Gastrocnemius medialis (tissue), 4 donors: ENCODE measurements at regions not wholly inside any gene's neighbourhood (a gene's known extent, or its start where the extent isn't known, plus 50 kb on each side); places are given as distances from the start of the nearest gene placed in this dataset.

ENCODE experiments used
- ATAC-seq, 2 donors: fragments of 150-250 bp; one replicate each; pipeline ENCODE4 v1.9.1; 2016
- DNase-seq, 2 donors: peaks; one replicate each; pipeline ENCODE4 v3.0.0-alpha.2; 2019
- H3K27ac ChIP-seq, 4 donors: fragments of 200-600 bp; sonication (generic); 1 replicate in 1 of 4; 2 replicates in 3 of 4; pipeline ENCODE4 v1.5.1; 2016 to 2018; ENCODE audit warnings: mild to moderate bottlenecking in 2 of 4, moderate library complexity in 1 of 4
- H3K27me3 ChIP-seq, 3 donors: fragments of 200-600 bp; sonication (generic) in 2 of 3; 1 replicate in 1 of 3; 2 replicates in 2 of 3; pipeline versions ENCODE4 v1.5.1 to v1.6.0; 2016 to 2019; ENCODE audit warnings: mild to moderate bottlenecking in 1 of 3, moderate library complexity in 1 of 3
- H3K36me3 ChIP-seq, 2 donors: fragments of 200-600 bp; sonication (generic) in 1 of 2; one replicate each; pipeline ENCODE4 v1.5.1; 2017 to 2018
- H3K4me1 ChIP-seq, 2 donors: fragments of 200-600 bp; sonication (generic) in 1 of 2; one replicate each; pipeline ENCODE4 v1.5.1; 2016 to 2017; ENCODE audit warnings: mild to moderate bottlenecking in 2 of 2
- H3K4me3 ChIP-seq, 4 donors: fragments of 200-600 bp; sonication (generic) in 3 of 4; 1 replicate in 1 of 4; 2 replicates in 3 of 4; pipeline ENCODE4 v1.5.1; 2016 to 2019; ENCODE audit warnings: mild to moderate bottlenecking in 2 of 4
- H3K9me3 ChIP-seq, 3 donors: fragments of 200-600 bp; sonication (generic) in 2 of 3; 1 replicate in 1 of 3; 2 replicates in 2 of 3; pipeline ENCODE4 v1.5.1; 2016 to 2019
- CTCF ChIP-seq, 5 experiments: fragments of 450-650 bp in 3 of 5; fragments of 200-600 bp in 2 of 5; sonication (generic) in 2 of 5; IDR thresholded peaks in 4 of 5; conservative IDR thresholded peaks in 1 of 5; 1 replicate in 4 of 5; 2 replicates in 1 of 5; pipeline ENCODE4 v1.5.1; 2016 to 2019; ENCODE audit warnings: antibody characterized with exemption in 5 of 5, mild to moderate bottlenecking in 3 of 5, moderate library complexity in 3 of 5
- POLR2A ChIP-seq, 2 donors: fragments of 450-650 bp; IDR thresholded peaks; one replicate each; pipeline ENCODE4 v1.6.1; 2017; ENCODE audit warnings: antibody characterized with exemption in 2 of 2, mild to moderate bottlenecking in 2 of 2, moderate library complexity in 2 of 2
- in situ Hi-C, 4 donors: fragments of 200-750 bp; cut with MboI; loops; one replicate each; pipeline versions ENCODE4 v1.15.0 to v1.8.0; 2017; ENCODE audit warnings: low sequenced_read_pairs in 4 of 4
- intact Hi-C: fragments of 100-400 bp; cut with DNase I; formaldehyde crosslinking; loops from one replicate; pipeline ENCODE4 v1.15.1; 2023; ENCODE audit warnings: low total_unique reads

- in situ Hi-C loops = no loop called here
- DNase-seq (no peak), ATAC-seq (no peak)
- no peaks in the 10 kb centered on the region for H3K9me3 ChIP-seq
- no peak for TF ChIP-seq CTCF (IDR thresholded peaks at IDR 0.05 in 4 of 5, conservative IDR thresholded peaks at IDR 0.05 in 1 of 5)
- no peak for TF ChIP-seq POLR2A (IDR thresholded peaks at IDR 0.05)
- intact Hi-C loops = no loop called here
- H3K4me1 ChIP-seq = no peaks in the 10 kb centered on the region
- no peak overlapping the region for H3K4me3 ChIP-seq
- H3K36me3 ChIP-seq = no peaks in the 10 kb centered on the region
- H3K27me3 ChIP-seq = no peaks in the 10 kb centered on the region
- H3K27ac ChIP-seq = no peak overlapping the region
These were observed 122.4 kb downstream of the AASDH start for GRCh38 chr4:56264873-56265272.

GRCh38 chr4:56261027-56261426, 126.3 kb downstream of the AASDH start:
- H3K4me1 ChIP-seq = no peaks in the 10 kb centered on the region
- no peak overlapping the region for H3K27ac ChIP-seq
- H3K9me3 ChIP-seq = no peaks in the 10 kb centered on the region
- H3K27me3 ChIP-seq = no peaks in the 10 kb centered on the region
- TF ChIP-seq POLR2A (IDR thresholded peaks at IDR 0.05) = no peak
- no peak for TF ChIP-seq CTCF (IDR thresholded peaks at IDR 0.05 in 4 of 5, conservative IDR thresholded peaks at IDR 0.05 in 1 of 5)
- in situ Hi-C loops = no loop called here
- no peak for ATAC-seq
- DNase-seq = no peak
- intact Hi-C loops = no loop called here
- H3K36me3 ChIP-seq = no peaks in the 10 kb centered on the region
- H3K4me3 ChIP-seq = no peak overlapping the region

GRCh38 chr4:56260320-56260719, 127.0 kb downstream of the AASDH start:
- Histone ChIP-seq H3K9me3 (no peaks in the 10 kb centered on the region), H3K4me1 (no peaks in the 10 kb centered on the region), H3K27me3 (no peaks in the 10 kb centered on the region), H3K4me3 (no peak overlapping the region), H3K36me3 (no peaks in the 10 kb centered on the region), H3K27ac (no peak overlapping the region)
- DNase-seq = no peak
- intact Hi-C loops = no loop called here
- in situ Hi-C loops = no loop called here
- TF ChIP-seq POLR2A (IDR thresholded peaks at IDR 0.05) (no peak), CTCF (IDR thresholded peaks at IDR 0.05 in 4 of 5, conservative IDR thresholded peaks at IDR 0.05 in 1 of 5) (no peak)
- ATAC-seq = no peak

- Histone ChIP-seq H3K27me3 (no peaks in the 10 kb centered on the region), H3K4me3 (no peak overlapping the region), H3K36me3 (no peaks in the 10 kb centered on the region), H3K27ac (no peak overlapping the region), H3K9me3 (no peaks in the 10 kb centered on the region), H3K4me1 (no peaks in the 10 kb centered on the region)
- in situ Hi-C loops = no loop called here
- intact Hi-C loops = no loop called here
- ATAC-seq (no peak), DNase-seq (no peak)
- TF ChIP-seq POLR2A (IDR thresholded peaks at IDR 0.05) = no peak
- no peak for TF ChIP-seq CTCF (IDR thresholded peaks at IDR 0.05 in 4 of 5, conservative IDR thresholded peaks at IDR 0.05 in 1 of 5)
These were observed 127.6 kb downstream of the AASDH start for GRCh38 chr4:56259655-56260054.

GRCh38 chr4:56255820-56256219, 131.5 kb downstream of the AASDH start:
- ATAC-seq (no peak), DNase-seq (no peak)
- H3K36me3 ChIP-seq = no peaks in the 10 kb centered on the region
- in situ Hi-C loops (no loop called here), intact Hi-C loops (no loop called here)
- no peak overlapping the region for H3K4me3 ChIP-seq
- TF ChIP-seq CTCF (IDR thresholded peaks at IDR 0.05 in 4 of 5, conservative IDR thresholded peaks at IDR 0.05 in 1 of 5) (no peak), POLR2A (IDR thresholded peaks at IDR 0.05) (no peak)
- H3K9me3 ChIP-seq = no peaks in the 10 kb centered on the region
- H3K27me3 ChIP-seq = no peaks in the 10 kb centered on the region
- no peaks in the 10 kb centered on the region for H3K4me1 ChIP-seq
- H3K27ac ChIP-seq = no peak overlapping the region
